ENCODE measurements at regions not wholly inside any gene's neighbourhood (a gene's known extent, or its start where the extent isn't known, plus 50 kb on each side); places are given as distances from the start of the nearest gene placed in this dataset.

DNA sequence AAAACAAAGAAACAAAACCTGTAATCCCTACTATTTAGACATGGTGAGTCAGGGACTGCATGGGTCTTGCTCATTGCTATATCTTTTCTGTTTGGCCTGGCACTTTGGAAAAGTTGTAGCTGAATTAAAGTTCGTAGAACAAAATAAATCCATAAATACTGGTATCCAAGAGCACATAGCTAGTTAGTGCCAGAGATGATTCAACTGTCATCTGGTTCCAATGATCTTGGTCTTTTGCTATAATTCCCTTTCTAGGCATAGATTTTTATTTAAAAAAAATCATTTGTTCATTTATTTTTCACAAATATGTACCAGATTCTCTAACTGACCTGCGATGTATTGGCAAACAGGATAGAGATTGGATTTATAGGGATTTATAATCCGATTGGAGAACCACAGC is 1436.1 kb upstream of the GOT2 start:
- DNase-seq (ENCODE audit: low read depth, low spot score) (no peak), ATAC-seq (no peak), FAIRE-seq (no peak)
- CTCF ChIA-PET: no interaction called here
- H4K20me1 ChIP-seq (ENCODE audit: control insufficient read depth, insufficient read depth): no peaks in the 10 kb centered on the region
- POLR2A ChIA-PET: no interaction called here
- TF ChIP-seq ATF7 (IDR thresholded peaks at IDR 0.05; ENCODE audit: low read depth): no peak
- no peak for TF ChIP-seq SMC3 (IDR thresholded peaks at IDR 0.05; ENCODE audit: borderline replicate concordance, low read length)
- no peak for TF ChIP-seq RELA (IDR thresholded peaks at IDR 0.05; ENCODE audit: borderline replicate concordance, partially characterized antibody)
- no peak for TF ChIP-seq RBBP5 (conservative IDR thresholded peaks at IDR 0.05)
- no peak for TF ChIP-seq SUPT20H (IDR thresholded peaks at IDR 0.05; ENCODE audit: borderline replicate concordance, control insufficient read depth, low read depth, low read length)
- no peak for TF ChIP-seq CHD1 (IDR thresholded peaks at IDR 0.05; ENCODE audit: low read depth, low read length)
- TF ChIP-seq FOS (IDR thresholded peaks at IDR 0.05; ENCODE audit: borderline replicate concordance, extremely low read depth, insufficient read length): no peak
- TF ChIP-seq ETV6 (conservative IDR thresholded peaks at IDR 0.05 in 1 of 2, IDR thresholded peaks at IDR 0.05 in 1 of 2; ENCODE audit: borderline replicate concordance in 1 of 2, low read depth in 1 of 2): no peak
- TF ChIP-seq MEF2A (IDR thresholded peaks at IDR 0.05; ENCODE audit: insufficient read depth, low read depth, low read length): no peak
- no peak for TF ChIP-seq CBFB (IDR thresholded peaks at IDR 0.05; ENCODE audit: low read depth)
- no peak for TF ChIP-seq EP300 (IDR thresholded peaks at IDR 0.05; ENCODE audit: borderline replicate concordance in 1 of 2, control insufficient read depth in 1 of 2, low read depth in 2 of 2, low read length in 2 of 2)
- no peak for TF ChIP-seq SIX5 (IDR thresholded peaks at IDR 0.05; ENCODE audit: low read depth, low read length, severe bottlenecking)
- no peak for TF ChIP-seq POLR2AphosphoS2 (IDR thresholded peaks at IDR 0.05; ENCODE audit: low read depth, low read length)
- TF ChIP-seq RAD51 (IDR thresholded peaks at IDR 0.05): no peak
- TF ChIP-seq IKZF1 (conservative IDR thresholded peaks at IDR 0.05): no peak
- TF ChIP-seq MYB (IDR thresholded peaks at IDR 0.05; ENCODE audit: borderline replicate concordance, low read depth, low read length): no peak
- H3K36me3 ChIP-seq (ENCODE audit: control insufficient read depth in 2 of 2, insufficient read depth in 2 of 2, low read length in 1 of 2): no peaks in the 10 kb centered on the region
- intact Hi-C loops (cut with micrococcal nuclease; ENCODE audit: unreplicated experiment) (no loop called here), in situ Hi-C loops (cut with MboI) (no loop called here)
- H2AFZ ChIP-seq (ENCODE audit: control insufficient read depth, low read depth, low read length): no peak overlapping the region
- H3K4me3 ChIP-seq: no peak overlapping the region
- no TSS peak for BruUV-seq (replicated peaks)
- no peaks in the 10 kb centered on the region for H3K4me1 ChIP-seq (ENCODE audit: control insufficient read depth, insufficient read depth, low read length)
- RAD21 ChIA-PET (ENCODE audit: unreplicated experiment): no interaction called here
- WGBS (ENCODE audit: insufficient coverage, insufficient replicate concordance, low lambda C conversion rate, missing lambda C conversion rate): 0% methylated on average over 3 of the region's 3 CpGs
- no peaks in the 10 kb centered on the region for H3K9me3 ChIP-seq (replicated peaks; ENCODE audit: control insufficient read depth, insufficient read depth, low read length)
- no peak overlapping the region for H3K9ac ChIP-seq (ENCODE audit: control insufficient read depth, insufficient read depth, low read length)
- no peaks in the 10 kb centered on the region for H3K27me3 ChIP-seq (replicated peaks in 1 of 2; ENCODE audit: control insufficient read depth in 2 of 2, insufficient read depth in 2 of 2, low read length in 1 of 2)
- SMC1A ChIA-PET (ENCODE audit: uncharacterized antibody, unreplicated experiment): no interaction called here
- H3K4me2 ChIP-seq (ENCODE audit: control insufficient read depth, insufficient read depth): no peak overlapping the region
- H3K79me2 ChIP-seq (ENCODE audit: control insufficient read depth, insufficient read depth, low read length): no peaks in the 10 kb centered on the region
- H3K27ac ChIP-seq (ENCODE audit: control insufficient read depth, insufficient read depth): no peak overlapping the region
